Karpas-422 (cell line): ENCODE measurements at regions not wholly inside any gene's neighbourhood (a gene's known extent, or its start where the extent isn't known, plus 50 kb on each side); places are given as distances from the start of the nearest gene placed in this dataset.
"Not testable (repeated sequence)": the region's sequence is repeated elsewhere in the genome, so short reads cannot be mapped to it uniquely, and the experiment has no call there.

ENCODE experiments used
- DNase-seq: peaks from one replicate; pipeline ENCODE4 v3.0.0-alpha.2; 2015
- H2AFZ ChIP-seq: fragments of 200-600 bp; sonication (generic); 2 replicates; pipeline ENCODE4 v1.6.1; 2014; ENCODE audit warnings: antibody characterized with exemption, low read length, mixed read lengths
- H3K27ac ChIP-seq: fragments of 200-600 bp; sonication (generic); 2 replicates; pipeline ENCODE4 v1.5.1; 2014; ENCODE audit warnings: mild to moderate bottlenecking, low read length, moderate library complexity
- H3K27me3 ChIP-seq: fragments of 200-600 bp; sonication (generic); 2 replicates; pipeline ENCODE4 v1.6.1; 2014; ENCODE audit warnings: low read length, mixed read lengths
- H3K36me3 ChIP-seq: fragments of 200-600 bp; sonication (generic); 2 replicates; pipeline ENCODE4 v1.6.1; 2014; ENCODE audit warnings: low read length, mixed read lengths; ENCODE audit not compliant: insufficient read depth
- H3K4me1 ChIP-seq: fragments of 200-600 bp; sonication (generic); 2 replicates; pipeline ENCODE4 v1.6.1; 2014; ENCODE audit warnings: mild to moderate bottlenecking, low read length, mixed read lengths
- H3K4me2 ChIP-seq: fragments of 200-600 bp; sonication (generic); 2 replicates; pipeline ENCODE4 v1.6.1; 2014; ENCODE audit warnings: low read length, low read depth, mild to moderate bottlenecking; ENCODE audit not compliant: poor library complexity, severe bottlenecking
- H3K4me3 ChIP-seq: fragments of 200-600 bp; sonication (generic); 2 replicates; pipeline ENCODE4 v1.5.1; 2014; ENCODE audit warnings: mild to moderate bottlenecking, antibody characterized with exemption, low read length, mixed read lengths
- H3K79me2 ChIP-seq: fragments of 200-600 bp; sonication (generic); 2 replicates; pipeline ENCODE4 v1.6.1; 2014; ENCODE audit warnings: mild to moderate bottlenecking, low read length, mixed read lengths
- H3K9ac ChIP-seq: fragments of 200-600 bp; sonication (generic); 2 replicates; pipeline ENCODE4 v1.6.0; 2014; ENCODE audit warnings: low read length
- H3K9me2 ChIP-seq: fragments of 200-600 bp; sonication (generic), shearing (Covaris generic); replicated peaks from 2 replicates; pipeline ENCODE4 v1.6.0; 2014; ENCODE audit warnings: mild to moderate bottlenecking, low read length, moderate library complexity; ENCODE audit not compliant: insufficient read depth
- H3K9me3 ChIP-seq: fragments of 300-700, 200-600 bp; sonication (generic); 2 replicates; pipeline ENCODE4 v1.6.1; 2014; ENCODE audit warnings: low read length, mixed read lengths
- H4K20me1 ChIP-seq: fragments of 200-600 bp; sonication (generic); 2 replicates; pipeline ENCODE4 v1.6.1; 2014; ENCODE audit warnings: mild to moderate bottlenecking, antibody characterized with exemption, low read length, low read depth; ENCODE audit not compliant: insufficient read depth

GRCh38 chr13:111663953-111664421, 343.5 kb downstream of the TEX29 start:
- Histone ChIP-seq H3K79me2 (no peaks in the 10 kb centered on the region), H3K4me1 (no peaks in the 10 kb centered on the region), H3K36me3 (no peaks in the 10 kb centered on the region), H3K9ac (no peak overlapping the region), H3K4me2 (no peak overlapping the region), H4K20me1 (no peaks in the 10 kb centered on the region), H3K9me3 (no peaks in the 10 kb centered on the region), H3K9me2 (no peaks in the 10 kb centered on the region), H2AFZ (no peak overlapping the region), H3K4me3 (no peak overlapping the region), H3K27ac (no peak overlapping the region), H3K27me3 (no peaks in the 10 kb centered on the region)
- DNase-seq: no peak

- Histone ChIP-seq H3K36me3 (no peaks in the 10 kb centered on the region), H3K27ac (no peak overlapping the region), H3K27me3 (no peaks in the 10 kb centered on the region)
These were observed 344.3 kb downstream of the TEX29 start for GRCh38 chr13:111664696-111665095.

GRCh38 chr13:111665691-111666095, 345.3 kb downstream of the TEX29 start:
- no peak overlapping the region for H3K27ac ChIP-seq
- no peaks in the 10 kb centered on the region for H4K20me1 ChIP-seq
- H3K9me3 ChIP-seq: no peaks in the 10 kb centered on the region
- H3K79me2 ChIP-seq: no peaks in the 10 kb centered on the region
- no peak overlapping the region for H3K9ac ChIP-seq
- no peaks in the 10 kb centered on the region for H3K9me2 ChIP-seq
- H3K4me3 ChIP-seq: no peak overlapping the region
- H3K27me3 ChIP-seq: no peaks in the 10 kb centered on the region
- no peaks in the 10 kb centered on the region for H3K4me1 ChIP-seq
- H3K36me3 ChIP-seq: no peaks in the 10 kb centered on the region
- H3K4me2 ChIP-seq: no peak overlapping the region
- no peak overlapping the region for H2AFZ ChIP-seq
- no peak for DNase-seq

More at GRCh38 chr13:111664696-111665095, 344.3 kb downstream of the TEX29 start:
- H2AFZ ChIP-seq: no peak overlapping the region
- H3K79me2 ChIP-seq: no peaks in the 10 kb centered on the region
- no peak overlapping the region for H3K4me3 ChIP-seq
- DNase-seq: no peak
- H3K9me2 ChIP-seq: no peaks in the 10 kb centered on the region
- H3K9me3 ChIP-seq: no peaks in the 10 kb centered on the region
- H3K4me1 ChIP-seq: no peaks in the 10 kb centered on the region
- H3K9ac ChIP-seq: no peak overlapping the region
- H4K20me1 ChIP-seq: no peaks in the 10 kb centered on the region
- H3K4me2 ChIP-seq: no peak overlapping the region

GRCh38 chr13:111666164-111666776, 345.8 kb downstream of the TEX29 start:
- Histone ChIP-seq H3K27ac (no peak overlapping the region), H3K27me3 (no peaks in the 10 kb centered on the region), H3K4me2 (no peak overlapping the region), H3K36me3 (no peaks in the 10 kb centered on the region), H4K20me1 (no peaks in the 10 kb centered on the region), H2AFZ (no peak overlapping the region), H3K9ac (no peak overlapping the region), H3K9me2 (no peaks in the 10 kb centered on the region), H3K9me3 (no peaks in the 10 kb centered on the region), H3K4me3 (no peak overlapping the region), H3K79me2 (no peaks in the 10 kb centered on the region), H3K4me1 (no peaks in the 10 kb centered on the region)
- DNase-seq: no peak

- Histone ChIP-seq H3K36me3 (no peaks in the 10 kb centered on the region), H4K20me1 (no peaks in the 10 kb centered on the region), H3K79me2 (no peaks in the 10 kb centered on the region), H3K4me1 (no peaks in the 10 kb centered on the region), H3K9ac (no peak overlapping the region), H3K4me3 (no peak overlapping the region), H3K9me3 (no peaks in the 10 kb centered on the region), H3K9me2 (no peaks in the 10 kb centered on the region), H3K27me3 (no peaks in the 10 kb centered on the region), H3K27ac (no peak overlapping the region), H3K4me2 (no peak overlapping the region), H2AFZ (no peak overlapping the region)
- DNase-seq: no peak
These were observed 347.3 kb downstream of the TEX29 start for GRCh38 chr13:111667757-111668156.

DNA sequence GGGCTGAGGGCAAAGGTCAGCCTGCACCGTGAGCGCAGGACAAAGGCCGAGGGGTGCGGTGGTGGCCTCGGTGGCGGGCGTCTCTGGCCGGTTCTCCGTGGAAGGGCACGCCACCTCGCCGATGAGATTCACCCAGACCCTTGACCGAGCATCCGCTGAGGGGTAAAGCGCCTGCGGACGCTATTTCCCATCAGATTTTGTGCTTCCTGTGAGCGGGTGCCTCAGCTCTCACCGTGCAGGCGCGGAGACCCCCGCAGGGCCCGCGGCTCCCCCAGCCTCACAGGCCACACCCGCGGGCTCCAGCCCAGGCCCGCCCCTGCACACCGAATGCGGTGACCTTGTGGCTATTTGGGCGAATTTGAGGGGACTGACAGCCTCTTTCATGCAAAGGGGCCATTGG, 348.0 kb downstream of the TEX29 start:
- H3K79me2 ChIP-seq: no peaks in the 10 kb centered on the region
- no peaks in the 10 kb centered on the region for H3K9me2 ChIP-seq
- H3K27me3 ChIP-seq: no peaks in the 10 kb centered on the region
- H3K9ac ChIP-seq: no peak overlapping the region
- H3K4me2 ChIP-seq: no peak overlapping the region
- H3K27ac ChIP-seq: no peak overlapping the region
- no peak for DNase-seq
- no peaks in the 10 kb centered on the region for H4K20me1 ChIP-seq
- no peak overlapping the region for H3K4me3 ChIP-seq
- H3K4me1 ChIP-seq: no peaks in the 10 kb centered on the region
- H2AFZ ChIP-seq: no peak overlapping the region
- H3K36me3 ChIP-seq: no peaks in the 10 kb centered on the region
- H3K9me3 ChIP-seq: no peaks in the 10 kb centered on the region

DNA sequence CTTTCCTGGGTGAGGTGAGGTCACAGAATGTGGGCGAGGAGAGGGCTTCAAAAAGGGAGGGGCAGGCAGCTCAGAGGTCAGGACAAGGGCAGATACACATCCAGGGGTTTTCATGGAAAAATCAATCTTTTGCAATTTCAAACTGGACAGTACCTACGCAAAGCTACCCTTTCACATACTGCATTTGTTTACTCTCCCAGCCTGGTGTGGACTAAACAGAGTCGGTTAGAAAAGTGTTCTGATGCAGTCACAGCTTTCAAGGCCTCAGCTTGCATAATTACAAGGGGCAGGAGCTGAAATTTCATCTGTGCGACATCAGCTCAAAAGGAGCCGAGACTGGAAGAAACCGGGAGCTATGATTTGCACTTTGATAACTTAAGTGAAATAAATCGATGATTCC, 351.8 kb downstream of the TEX29 start:
- not testable (repeated sequence) for H3K4me3 ChIP-seq, H3K27ac ChIP-seq, H3K9ac ChIP-seq, H3K9me3 ChIP-seq, H3K36me3 ChIP-seq, H3K4me2 ChIP-seq, H3K79me2 ChIP-seq, H4K20me1 ChIP-seq, H2AFZ ChIP-seq, H3K9me2 ChIP-seq, H3K27me3 ChIP-seq, DNase-seq, H3K4me1 ChIP-seq

- not testable (repeated sequence) for H3K9me2 ChIP-seq, H3K79me2 ChIP-seq, H3K27me3 ChIP-seq, H3K9me3 ChIP-seq, H3K4me1 ChIP-seq, H2AFZ ChIP-seq, H3K36me3 ChIP-seq, H4K20me1 ChIP-seq, H3K9ac ChIP-seq, H3K4me2 ChIP-seq, H3K4me3 ChIP-seq, H3K27ac ChIP-seq, DNase-seq
These were observed 357.9 kb downstream of the TEX29 start for GRCh38 chr13:111678120-111678882.
